HG03097 (cell line): ENCODE measurements at regions not wholly inside any gene's neighbourhood (a gene's known extent, or its start where the extent isn't known, plus 50 kb on each side); places are given as distances from the start of the nearest gene placed in this dataset.
"Not testable (repeated sequence)": the region's sequence is repeated elsewhere in the genome, so short reads cannot be mapped to it uniquely, and the experiment has no call there.

Experiments
- ATAC-seq: cut with Tn5 transposase; IDR thresholded peaks from one replicate; pipeline ENCODE4 v1.9.1; 2021; ENCODE audit not compliant: unreplicated experiment, low FRiP score

GRCh38 chr19:30288911-30289310, 83.3 kb upstream of the ZNF536 start:
- no peak for ATAC-seq

DNA sequence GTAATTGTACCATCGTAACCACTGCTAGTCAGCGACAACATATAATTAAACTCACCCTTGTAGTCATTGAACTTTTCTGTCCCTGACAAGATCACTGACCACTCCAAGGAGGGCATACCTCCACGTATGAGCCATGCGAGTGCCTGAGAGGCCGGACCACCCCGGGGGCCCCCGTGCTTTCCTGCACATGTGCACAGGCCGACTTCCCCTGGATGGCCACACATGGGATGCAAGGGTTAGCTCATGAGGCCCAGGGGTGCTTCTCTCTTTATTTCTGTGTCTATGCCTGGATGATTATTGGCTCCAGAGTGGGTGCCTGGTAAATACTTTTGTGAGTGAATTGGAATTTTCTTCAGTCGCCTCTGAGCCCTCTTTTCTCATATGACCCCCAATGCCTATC, 82.8 kb upstream of the ZNF536 start:
- ATAC-seq, result no peak

- ATAC-seq, result not testable (repeated sequence)
Observed at GRCh38 chr19:30290805-30291204, 81.4 kb upstream of the ZNF536 start.

GRCh38 chr19:30293051-30293785, 79.0 kb upstream of the ZNF536 start:
- ATAC-seq, result no peak

DNA sequence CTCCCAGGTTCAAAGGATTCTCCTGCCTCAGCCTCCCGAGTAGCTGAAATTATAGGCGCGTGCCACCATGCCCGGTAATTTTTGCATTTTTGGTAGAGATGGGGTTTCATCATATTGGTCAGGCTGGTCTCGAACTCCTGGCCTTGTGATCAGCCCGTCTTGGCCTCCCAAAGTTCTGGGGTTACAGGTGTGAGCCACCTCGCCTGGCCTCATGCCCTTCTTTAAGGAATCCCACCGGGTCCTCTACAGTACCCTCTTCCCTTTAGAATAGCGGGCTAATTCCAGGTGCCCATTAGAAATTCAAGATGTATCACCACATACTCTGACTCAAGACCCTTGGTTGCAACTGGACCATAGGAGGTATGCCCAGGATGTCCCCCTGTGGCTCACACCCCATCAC, 74.2 kb upstream of the ZNF536 start:
- ATAC-seq, result no peak

DNA sequence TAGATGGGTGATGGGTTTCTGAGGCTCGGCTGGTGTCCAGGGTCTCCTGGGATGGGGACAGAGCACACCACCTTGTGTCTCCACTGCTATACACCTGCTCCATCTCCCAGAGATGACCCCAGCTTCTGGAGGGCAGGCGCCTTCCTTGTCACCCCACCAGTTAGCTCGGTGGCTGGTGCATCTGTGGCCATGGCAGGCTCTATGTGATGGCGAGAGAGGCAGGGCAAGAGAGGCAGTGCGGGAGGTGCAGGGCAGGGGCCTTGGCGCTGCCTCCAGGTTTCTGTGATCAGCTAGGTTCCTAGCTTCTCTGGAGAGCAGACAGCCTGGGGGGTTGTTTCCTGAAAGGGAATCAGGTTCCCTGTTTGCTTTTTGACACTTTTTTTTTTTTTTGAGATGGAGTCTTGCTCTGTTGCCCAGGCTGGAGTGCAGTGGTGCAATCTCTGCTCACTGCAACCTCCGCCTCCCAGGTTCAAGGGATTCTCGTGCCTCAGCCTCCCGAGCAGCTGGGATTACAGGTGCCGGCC, 69.0 kb upstream of the ZNF536 start:
- no peak for ATAC-seq

DNA sequence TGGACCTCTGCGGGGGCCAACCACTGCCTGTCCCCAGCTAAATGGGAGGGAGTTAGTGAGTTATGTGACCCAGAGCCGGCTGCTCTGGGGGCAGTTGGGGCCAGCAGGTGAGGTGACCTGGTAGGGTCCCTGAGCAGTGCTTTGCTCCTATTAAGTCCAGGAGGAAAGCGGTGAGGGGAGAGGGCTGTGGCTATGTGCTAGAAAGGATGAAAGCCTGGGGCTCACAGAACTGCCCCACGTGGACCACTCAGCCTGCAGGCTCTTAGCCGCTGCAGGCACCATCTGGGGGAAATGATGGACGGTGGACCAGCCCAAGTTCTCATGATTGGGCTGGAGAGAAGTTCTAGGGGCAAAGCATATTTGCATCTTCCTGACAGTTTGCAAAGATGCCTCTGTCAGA, 67.6 kb upstream of the ZNF536 start:
- no peak for ATAC-seq

- ATAC-seq, result no peak
Observed at GRCh38 chr19:30305346-30306060, 66.7 kb upstream of the ZNF536 start.

- no peak for ATAC-seq
Observed at GRCh38 chr19:30307191-30307974, 64.8 kb upstream of the ZNF536 start.

GRCh38 chr19:30309176-30309575, 63.0 kb upstream of the ZNF536 start:
- ATAC-seq, result no peak

DNA sequence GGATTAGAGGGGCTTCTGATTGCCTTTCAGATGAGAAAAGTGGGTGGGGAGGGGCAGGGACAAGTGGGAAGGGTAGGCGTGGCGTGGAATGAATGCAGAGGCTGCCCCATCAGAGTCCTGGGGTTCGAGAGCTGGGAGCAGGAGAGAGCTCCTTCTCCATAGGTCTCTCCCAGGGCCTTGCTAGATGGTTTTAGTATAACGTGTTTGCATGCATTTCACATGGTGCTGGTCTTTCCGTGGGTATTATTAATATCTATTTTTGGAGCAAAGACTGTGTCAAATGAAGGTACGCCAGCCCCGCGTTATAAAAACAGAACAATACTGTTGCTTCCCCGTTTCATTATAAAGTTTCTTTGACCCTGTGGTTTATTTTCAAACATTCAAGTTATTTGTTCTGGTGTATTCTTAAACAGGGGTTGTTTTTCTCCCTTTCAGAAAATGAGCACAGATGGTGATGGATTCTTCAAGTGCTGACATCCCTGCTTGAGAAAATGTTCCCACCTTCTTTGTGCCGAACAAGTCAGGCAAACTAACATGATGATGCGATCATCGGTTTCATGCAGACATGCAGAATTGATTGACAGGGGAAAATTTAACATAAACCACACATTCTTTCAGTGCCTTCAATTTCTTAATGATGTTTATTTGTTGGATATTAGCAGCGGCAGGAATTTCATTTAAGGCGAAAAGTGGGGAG, 62.1 kb upstream of the ZNF536 start:
- ATAC-seq, result no peak

GRCh38 chr19:30310602-30311263, 61.5 kb upstream of the ZNF536 start:
- ATAC-seq, result no peak

GRCh38 chr19:30311911-30312310, 60.3 kb upstream of the ZNF536 start:
- ATAC-seq, result no peak

GRCh38 chr19:30312582-30313352, 59.4 kb upstream of the ZNF536 start:
- no peak for ATAC-seq

DNA sequence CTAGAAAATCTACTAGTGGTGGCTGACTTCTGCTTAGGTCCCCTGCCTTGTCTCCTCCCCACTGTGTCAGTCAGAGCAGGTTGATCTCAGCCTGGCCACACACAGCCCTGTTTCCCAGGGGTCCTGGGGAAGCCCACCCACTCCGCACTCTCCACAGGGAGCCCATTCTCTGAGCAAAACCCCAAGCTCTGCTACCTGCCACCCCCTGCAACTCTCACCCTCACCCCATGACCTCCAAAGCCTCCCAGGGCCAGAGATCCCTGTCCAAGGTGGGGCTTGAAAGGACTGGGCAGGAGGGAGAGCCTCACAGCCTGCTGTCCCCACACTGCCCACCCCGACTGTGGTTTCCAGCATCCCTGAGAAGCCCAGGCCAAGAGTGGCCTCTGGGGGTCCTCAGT, 58.8 kb upstream of the ZNF536 start:
- ATAC-seq, result no peak

DNA sequence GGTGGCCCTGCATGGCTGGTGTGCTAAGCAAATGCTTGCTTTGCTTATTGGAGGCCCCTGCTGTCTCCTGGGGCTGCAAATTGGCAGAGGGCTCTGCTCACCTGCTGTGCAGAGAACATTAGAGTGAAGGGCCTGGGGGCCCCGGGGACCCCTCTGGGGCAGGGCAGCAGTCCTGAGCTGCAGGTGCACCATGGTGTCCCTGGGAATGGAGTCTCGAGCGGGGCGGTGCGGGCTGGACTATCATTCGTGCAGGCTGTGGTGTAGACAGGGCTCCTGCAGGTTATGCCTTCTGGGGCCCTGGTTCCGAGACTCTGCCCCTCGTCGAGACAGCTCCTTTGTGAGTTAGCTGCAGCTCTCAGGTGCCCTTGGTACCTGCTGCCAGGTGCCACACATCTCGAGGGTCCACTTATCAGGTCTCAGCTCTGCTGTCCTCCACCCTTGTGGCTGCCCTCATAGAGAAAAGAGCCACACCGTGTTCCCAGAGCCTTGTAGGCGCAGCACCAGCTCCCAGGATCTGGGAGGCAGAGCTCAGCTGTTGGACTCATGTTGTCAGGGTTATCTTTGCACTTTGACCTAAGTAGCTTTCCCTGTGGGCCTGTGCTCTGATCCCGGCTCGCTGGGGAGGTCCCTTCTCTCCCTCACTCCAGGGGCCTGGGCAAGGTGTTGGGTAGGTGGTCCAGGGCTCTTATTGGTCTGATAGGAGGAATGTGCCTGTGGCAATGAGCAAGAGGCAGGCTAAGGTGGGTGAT, 58.0 kb upstream of the ZNF536 start:
- no peak for ATAC-seq

- no peak for ATAC-seq
Observed at GRCh38 chr19:30314805-30315155, 57.4 kb upstream of the ZNF536 start.

DNA sequence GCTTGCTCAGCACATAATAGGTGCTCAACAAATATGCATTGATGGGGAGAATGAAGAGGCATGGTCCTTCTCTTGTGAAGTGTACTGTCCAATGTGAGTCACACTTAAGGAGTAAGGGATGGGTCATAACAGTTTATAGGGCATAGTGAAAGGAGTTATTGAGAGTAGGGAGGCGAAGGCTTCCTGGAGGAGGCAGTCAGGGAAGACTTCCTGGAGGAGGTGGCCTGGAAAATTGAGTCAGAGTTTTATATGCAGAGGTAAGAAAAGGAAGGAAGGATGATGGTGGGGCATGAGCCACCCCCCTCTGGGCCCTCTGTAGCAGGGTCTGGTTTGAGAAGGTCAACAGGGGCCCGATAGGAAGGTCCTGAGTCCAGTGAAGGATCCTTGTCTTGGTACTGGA, 57.0 kb upstream of the ZNF536 start:
- no peak for ATAC-seq

DNA sequence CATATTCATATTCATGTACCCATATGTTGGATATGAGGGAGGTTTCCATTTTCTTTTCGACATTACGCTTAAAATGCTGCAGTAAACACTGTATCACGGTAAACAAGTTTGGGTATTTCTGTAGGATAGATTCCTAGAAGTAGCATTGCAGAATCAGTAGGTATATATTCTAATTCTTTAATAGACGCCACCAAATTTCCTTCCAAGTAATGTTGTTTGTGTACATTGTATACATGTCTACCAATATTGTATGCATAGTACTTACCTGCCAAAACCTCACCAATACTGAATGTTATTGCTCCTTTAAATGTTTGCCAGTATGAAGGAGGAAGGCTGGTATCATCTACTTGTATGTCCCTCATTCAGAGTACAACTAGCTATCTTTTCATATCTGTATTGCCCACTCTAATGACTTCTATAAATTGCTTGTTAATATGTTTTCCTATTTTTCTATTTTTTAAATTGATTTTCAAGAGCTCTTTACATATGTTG, 56.1 kb upstream of the ZNF536 start:
- ATAC-seq, result no peak
